ENCODE measurements at regions not wholly inside any gene's neighbourhood (a gene's known extent, or its start where the extent isn't known, plus 50 kb on each side); places are given as distances from the start of the nearest gene placed in this dataset.

GRCh38 chr13:103539721-103540381 lies 473.6 kb upstream of the SLC10A2 start:
- TF ChIP-seq CTCF (IDR thresholded peaks at IDR 0.05) (no peak), POLR2A (IDR thresholded peaks at IDR 0.05) (no peak)

All from right lobe of liver (tissue), 4 donors.